H9 (cell line): ENCODE measurements at regions not wholly inside any gene's neighbourhood (a gene's known extent, or its start where the extent isn't known, plus 50 kb on each side); places are given as distances from the start of the nearest gene placed in this dataset.

Experiments used
- DNase-seq: peaks from one replicate; pipeline ENCODE4 v3.0.0-alpha.2; 2017
- H2AFZ ChIP-seq: one replicate; pipeline ENCODE4 v1.6.1; 2013; ENCODE audit warnings: mild to moderate bottlenecking, low read length, control low read depth, moderate library complexity
- H2AK5ac ChIP-seq: 2 replicates; pipeline ENCODE4 v1.6.1; 2013; ENCODE audit warnings: low read length, control low read depth, mixed read lengths; ENCODE audit not compliant: insufficient read length
- H2BK120ac ChIP-seq: one replicate; pipeline ENCODE4 v1.6.1; 2013; ENCODE audit warnings: low read depth, mild to moderate bottlenecking, low read length, control low read depth, inconsistent platforms; ENCODE audit not compliant: poor library complexity, severe bottlenecking
- H2BK12ac ChIP-seq: 2 replicates; pipeline ENCODE4 v1.6.1; 2013; ENCODE audit warnings: low read length, control low read depth, mixed read lengths, low read depth; ENCODE audit not compliant: insufficient read length
- H2BK15ac ChIP-seq: 2 replicates; pipeline ENCODE4 v1.6.1; 2013; ENCODE audit warnings: low read depth, low read length, control low read depth
- H2BK20ac ChIP-seq: one replicate; pipeline ENCODE4 v1.6.1; 2013; ENCODE audit warnings: low read depth, mild to moderate bottlenecking, low read length, control low read depth, inconsistent platforms; ENCODE audit not compliant: poor library complexity, severe bottlenecking
- H2BK5ac ChIP-seq: 2 replicates; pipeline ENCODE4 v1.6.1; 2013; ENCODE audit warnings: low read length, control low read depth, mixed read lengths; ENCODE audit not compliant: insufficient read length
- H3K14ac ChIP-seq: 2 replicates; pipeline ENCODE4 v1.6.1; 2013; ENCODE audit warnings: low read length, control low read depth; ENCODE audit not compliant: insufficient read depth
- H3K18ac ChIP-seq: 2 replicates; pipeline ENCODE4 v1.6.1; 2013; ENCODE audit warnings: low read depth, mild to moderate bottlenecking, mixed read lengths, low read length, control low read depth; ENCODE audit not compliant: insufficient read length
- H3K23ac ChIP-seq: 2 replicates; pipeline ENCODE4 v1.6.1; 2013; ENCODE audit warnings: low read length, control low read depth, mixed read lengths, low read depth; ENCODE audit not compliant: insufficient read length
- H3K23me2 ChIP-seq: 2 replicates; pipeline ENCODE4 v1.6.1; 2013; ENCODE audit warnings: low read depth, mild to moderate bottlenecking, mixed read lengths, low read length, control low read depth; ENCODE audit not compliant: insufficient read length, poor library complexity, severe bottlenecking
- H3K27ac ChIP-seq: 2 replicates; pipeline ENCODE4 v1.5.1; 2013; ENCODE audit warnings: low read length, control low read depth, mixed read lengths, low read depth; ENCODE audit not compliant: insufficient read length
- H3K27me3 ChIP-seq: 2 replicates; pipeline ENCODE4 v1.6.1; 2013; ENCODE audit warnings: low read length, control low read depth, inconsistent platforms; ENCODE audit not compliant: insufficient read depth
- H3K4ac ChIP-seq: 2 replicates; pipeline ENCODE4 v1.6.1; 2013; ENCODE audit warnings: low read depth, mild to moderate bottlenecking, control low read depth, inconsistent platforms, low read length, moderate library complexity
- H3K4me1 ChIP-seq: 2 replicates; pipeline ENCODE4 v1.6.1; 2013; ENCODE audit warnings: low read length, control low read depth, inconsistent platforms; ENCODE audit not compliant: insufficient read depth
- H3K4me2 ChIP-seq: 2 replicates; pipeline ENCODE4 v1.6.1; 2013; ENCODE audit warnings: low read length, control low read depth, mixed read lengths; ENCODE audit not compliant: insufficient read length, insufficient read depth
- H3K56ac ChIP-seq: 2 replicates; pipeline ENCODE4 v1.6.1; 2013; ENCODE audit warnings: low read depth, mild to moderate bottlenecking, mixed read lengths, low read length, control low read depth; ENCODE audit not compliant: insufficient read length
- H3K79me1 ChIP-seq: 2 replicates; pipeline ENCODE4 v1.6.1; 2013; ENCODE audit warnings: low read depth, mild to moderate bottlenecking, moderate library complexity, low read length, control low read depth, inconsistent platforms; ENCODE audit not compliant: insufficient read depth, poor library complexity, severe bottlenecking
- H3K79me2 ChIP-seq: 2 replicates; pipeline ENCODE4 v1.6.1; 2013; ENCODE audit warnings: low read length, control low read depth, inconsistent platforms; ENCODE audit not compliant: insufficient read depth
- H3K9ac ChIP-seq: 2 replicates; pipeline ENCODE4 v1.6.1; 2013; ENCODE audit warnings: low read length, control low read depth, mixed read lengths; ENCODE audit not compliant: insufficient read length; ENCODE audit errors: extremely low read depth
- H3K9me3 ChIP-seq: one replicate; pipeline ENCODE4 v1.6.1; 2013; ENCODE audit warnings: low read depth, low read length, inconsistent platforms; ENCODE audit not compliant: control insufficient read depth
- H3T11ph ChIP-seq: one replicate; pipeline ENCODE4 v1.6.1; 2013; ENCODE audit warnings: mild to moderate bottlenecking, low read length, control low read depth, inconsistent platforms
- H4K20me1 ChIP-seq: one replicate; pipeline ENCODE4 v1.6.1; 2013; ENCODE audit not compliant: control insufficient read depth, insufficient read length, insufficient read depth
- H4K5ac ChIP-seq: 2 replicates; pipeline ENCODE4 v1.6.1; 2013; ENCODE audit warnings: low read depth, mild to moderate bottlenecking, mixed read lengths, low read length, control low read depth; ENCODE audit not compliant: insufficient read length
- H4K8ac ChIP-seq: replicated peaks from 2 replicates; pipeline ENCODE4 v1.6.1; 2013; ENCODE audit warnings: low read length, control low read depth, mixed read lengths, low read depth; ENCODE audit not compliant: insufficient read length
- H4K91ac ChIP-seq: 2 replicates; pipeline ENCODE4 v1.6.1; 2013; ENCODE audit warnings: low read depth, mild to moderate bottlenecking, moderate library complexity, mixed read lengths, low read length, control low read depth; ENCODE audit not compliant: insufficient read length
- H3K27ac Mint-ChIP-seq, 3 experiments: 2 replicates in 2 of 3; 3 replicates in 1 of 3; pipeline ENCODE4 v1.8.0; 2020 to 2021; ENCODE audit warnings: mixed read lengths in 3 of 3, mild to moderate bottlenecking in 1 of 3, moderate library complexity in 1 of 3
- H3K27me3 Mint-ChIP-seq: 2 replicates; pipeline ENCODE4 v1.8.0; 2021; ENCODE audit warnings: low read depth, mild to moderate bottlenecking, moderate library complexity, mixed read lengths
- H3K36me3 Mint-ChIP-seq, 3 experiments: 2 replicates in 2 of 3; 3 replicates in 1 of 3; pipeline ENCODE4 v1.8.0; 2020 to 2021; ENCODE audit warnings: low read depth in 3 of 3, mixed read lengths in 3 of 3; ENCODE audit not compliant: insufficient read depth in 1 of 3
- H3K4me1 Mint-ChIP-seq, 2 experiments: 2 replicates each; pipeline ENCODE4 v1.8.0; 2020; ENCODE audit warnings: mixed read lengths in 2 of 2
- H3K4me3 Mint-ChIP-seq, 2 experiments: 2 replicates in 1 of 2; 3 replicates in 1 of 2; pipeline ENCODE4 v1.8.0; 2020 to 2021; ENCODE audit warnings: mild to moderate bottlenecking in 2 of 2, mixed read lengths in 2 of 2, moderate library complexity in 1 of 2
- H3K9me3 Mint-ChIP-seq, 2 experiments: 2 replicates in 1 of 2; 3 replicates in 1 of 2; pipeline ENCODE4 v1.8.0; 2020; ENCODE audit warnings: mild to moderate bottlenecking in 2 of 2, mixed read lengths in 2 of 2, moderate library complexity in 1 of 2
- CTCF ChIP-seq: fragments of 200-600 bp; sonication (generic); conservative IDR thresholded peaks from 3 replicates; pipeline ENCODE4 v1.8.0; 2021; ENCODE audit warnings: antibody characterized with exemption, mild to moderate bottlenecking
- WGBS: extraction: QIAGEN DNeasy Blood & Tissue Kit; methylation state at CpG from one replicate; pipeline ENCODE4 v1.1.7; 2013; ENCODE audit warnings: missing lambda C conversion rate, low lambda C conversion rate, mixed read lengths; ENCODE audit not compliant: insufficient read length; ENCODE audit errors: extremely low coverage; 5-methylcytosine and 5-hydroxymethylcytosine counted together

- H3K27me3 ChIP-seq: no peaks in the 10 kb centered on the region
- no peaks in the 10 kb centered on the region for H4K20me1 ChIP-seq
- Mint-ChIP-seq H3K9me3 (peaks cover 13 to 15% of the 10 kb centered on the region in 2 experiments), H3K27me3 (peaks cover 8% of the 10 kb centered on the region), H3K27ac (no peak overlapping the region), H3K36me3 (peaks cover 0 to 1% (median 0%) of the 10 kb centered on the region in 3 experiments; a peak in 1 of 7 replicates), H3K4me3 (no peak overlapping the region), H3K4me1 (no peaks in the 10 kb centered on the region)
- no peaks in the 10 kb centered on the region for H3K4me1 ChIP-seq
- H2BK5ac ChIP-seq: no peak overlapping the region
- no peak for DNase-seq
- H3K23me2 ChIP-seq: no peaks in the 10 kb centered on the region
- TF ChIP-seq CTCF: no peak
- H3K4ac ChIP-seq: no peak overlapping the region
- H4K8ac ChIP-seq: no peak overlapping the region
- no peak overlapping the region for H3K23ac ChIP-seq
- H4K91ac ChIP-seq: no peak overlapping the region
- no peak overlapping the region for H2AK5ac ChIP-seq
- no CpG with 5 or more reads among the region's 2 CpGs for whole genome bisulfite sequencing
- H3K79me1 ChIP-seq: no peaks in the 10 kb centered on the region
- no peak overlapping the region for H3K9ac ChIP-seq
- no peak overlapping the region for H2BK120ac ChIP-seq
- H3K9me3 ChIP-seq: no peaks in the 10 kb centered on the region
- no peak overlapping the region for H3T11ph ChIP-seq
- H3K27ac ChIP-seq: no peak overlapping the region
- no peak overlapping the region for H3K56ac ChIP-seq
- no peak overlapping the region for H3K4me2 ChIP-seq
- H4K5ac ChIP-seq: no peak overlapping the region
- no peak overlapping the region for H2BK12ac ChIP-seq
- H2AFZ ChIP-seq: no peak overlapping the region
- no peaks in the 10 kb centered on the region for H3K79me2 ChIP-seq
- H3K18ac ChIP-seq: no peak overlapping the region
- no peak overlapping the region for H2BK15ac ChIP-seq
- H3K14ac ChIP-seq: no peak overlapping the region
- H2BK20ac ChIP-seq: no peak overlapping the region
Measured at GRCh38 chr1:29777522-29777921, 541.2 kb downstream of the PTPRU start.
